CD14-positive monocyte (primary cell): ENCODE measurements at regions not wholly inside any gene's neighbourhood (a gene's known extent, or its start where the extent isn't known, plus 50 kb on each side); places are given as distances from the start of the nearest gene placed in this dataset.

ENCODE experiments used
- DNase-seq, 3 donors: peaks; one replicate each; pipeline ENCODE4 v3.0.0-alpha.2; 2011 to 2022
- H2AFZ ChIP-seq: 2 replicates; pipeline ENCODE4 v1.6.0; 2012; ENCODE audit warnings: mild to moderate bottlenecking, low read depth, low read length, inconsistent platforms; ENCODE audit not compliant: insufficient read depth, poor library complexity, severe bottlenecking
- H3K27ac ChIP-seq, 2 donors: 1 replicate in 1 of 2; 2 replicates in 1 of 2; pipeline ENCODE4 v1.5.1; 2012 to 2013; ENCODE audit warnings: low read length in 2 of 2, control low read depth in 1 of 2, inconsistent platforms in 1 of 2, low read depth in 1 of 2, mild to moderate bottlenecking in 1 of 2
- H3K27me3 ChIP-seq, 2 donors: one replicate each; pipeline versions ENCODE4 v1.6.0 to v1.6.1; 2011 to 2013; ENCODE audit warnings: low read length in 2 of 2; ENCODE audit not compliant: control insufficient read depth in 2 of 2, insufficient read depth in 2 of 2
- H3K36me3 ChIP-seq, 2 donors: replicated peaks in 1 of 2; 1 replicate in 1 of 2; 2 replicates in 1 of 2; pipeline versions ENCODE4 v1.5.1 to v1.6.1; 2012 to 2013; ENCODE audit warnings: low read length in 2 of 2, control low read depth in 1 of 2, inconsistent platforms in 1 of 2, mild to moderate bottlenecking in 1 of 2; ENCODE audit not compliant: insufficient read depth in 2 of 2, control insufficient read depth in 1 of 2
- H3K4me1 ChIP-seq, 2 donors: 1 replicate in 1 of 2; 2 replicates in 1 of 2; pipeline versions ENCODE4 v1.5.1 to v1.6.1; 2012 to 2013; ENCODE audit warnings: low read length in 2 of 2, control low read depth in 1 of 2, inconsistent platforms in 1 of 2, mild to moderate bottlenecking in 1 of 2, moderate library complexity in 1 of 2; ENCODE audit not compliant: insufficient read depth in 2 of 2, control insufficient read depth in 1 of 2
- H3K4me2 ChIP-seq: replicated peaks from 2 replicates; pipeline ENCODE3; 2012; ENCODE audit warnings: low read length, moderate library complexity, mild to moderate bottlenecking; ENCODE audit not compliant: poor library complexity, severe bottlenecking; ENCODE audit errors: extremely low read depth
- H3K4me3 ChIP-seq, 3 experiments: fragments of 200-600 bp in 1 of 3; sonication (generic) in 1 of 3; replicated peaks in 1 of 3; 1 replicate in 2 of 3; 2 replicates in 1 of 3; pipeline ENCODE4 v1.5.1; 2011 to 2013; ENCODE audit warnings: low read length in 3 of 3, mild to moderate bottlenecking in 3 of 3, control low read depth in 2 of 3, low read depth in 2 of 3, inconsistent platforms in 1 of 3, moderate library complexity in 1 of 3
- H3K79me2 ChIP-seq: 2 replicates; pipeline ENCODE4 v1.6.0; 2012; ENCODE audit warnings: mild to moderate bottlenecking, control low read depth, inconsistent platforms, low read length, moderate library complexity; ENCODE audit not compliant: insufficient read depth
- H3K9ac ChIP-seq: 2 replicates; pipeline ENCODE4 v1.6.0; 2017; ENCODE audit warnings: low read length, mild to moderate bottlenecking; ENCODE audit not compliant: insufficient read depth, poor library complexity, severe bottlenecking
- H3K9me3 ChIP-seq, 2 donors: replicated peaks in 1 of 2; 1 replicate in 1 of 2; 2 replicates in 1 of 2; pipeline versions ENCODE4 v1.5.1 to v1.6.1; 2012 to 2013; ENCODE audit warnings: low read length in 2 of 2, control low read depth in 1 of 2; ENCODE audit not compliant: control insufficient read depth in 1 of 2, insufficient read depth in 1 of 2
- H4K20me1 ChIP-seq: 2 replicates; pipeline ENCODE4 v1.6.0; 2012; ENCODE audit warnings: mild to moderate bottlenecking, low read length, control low read depth, moderate library complexity; ENCODE audit not compliant: insufficient read depth
- H3K27ac Mint-ChIP-seq, 7 donors: one replicate each; pipeline ENCODE4 v1.8.0; 2020; ENCODE audit warnings: mild to moderate bottlenecking in 7 of 7, mixed read lengths in 7 of 7, moderate library complexity in 6 of 7, inconsistent platforms in 2 of 7
- H3K27me3 Mint-ChIP-seq, 3 donors: one replicate each; pipeline ENCODE4 v1.8.0; 2021 to 2022; ENCODE audit warnings: low read depth in 3 of 3, mild to moderate bottlenecking in 3 of 3, mixed read lengths in 3 of 3, moderate library complexity in 3 of 3, inconsistent platforms in 1 of 3
- H3K36me3 Mint-ChIP-seq, 2 donors: one replicate each; pipeline ENCODE4 v1.8.0; 2020; ENCODE audit warnings: mixed read lengths in 2 of 2, inconsistent platforms in 1 of 2, mild to moderate bottlenecking in 1 of 2
- H3K4me1 Mint-ChIP-seq: one replicate; pipeline ENCODE4 v1.8.0; 2020; ENCODE audit warnings: mild to moderate bottlenecking, mixed read lengths
- H3K4me3 Mint-ChIP-seq, 2 donors: one replicate each; pipeline ENCODE4 v1.8.0; 2020; ENCODE audit warnings: mild to moderate bottlenecking in 2 of 2, mixed read lengths in 2 of 2, moderate library complexity in 1 of 2
- H3K9me3 Mint-ChIP-seq, 7 donors: one replicate each; pipeline ENCODE4 v1.8.0; 2020 to 2022; ENCODE audit warnings: mixed read lengths in 7 of 7, mild to moderate bottlenecking in 6 of 7, moderate library complexity in 6 of 7, inconsistent platforms in 2 of 7
- CTCF ChIP-seq: fragments of 200-600 bp; IDR thresholded peaks from one replicate; pipeline ENCODE4 v1.8.0; 2022; ENCODE audit warnings: antibody characterized with exemption, mild to moderate bottlenecking
- WGBS: methylation state at CpG from one replicate; pipeline ENCODE4 v1.1.5; 2013; ENCODE audit warnings: missing lambda C conversion rate; ENCODE audit not compliant: insufficient coverage; 5-methylcytosine and 5-hydroxymethylcytosine counted together
- intact Hi-C, 2 donors: fragments of 100-400 bp; cut with micrococcal nuclease; formaldehyde crosslinking; loops; one replicate each; pipeline versions ENCODE4 v1.15.0 to v1.15.1; 2023

- no peaks in the 10 kb centered on the region for H3K27me3 ChIP-seq
- no peaks in the 10 kb centered on the region for H3K36me3 ChIP-seq
- DNase-seq, result no peak
- no peak overlapping the region for H3K27ac Mint-ChIP-seq
- WGBS, result 100% methylated on average over 1 of the region's 2 CpGs
- H3K4me2 ChIP-seq, result no peak overlapping the region
- H3K9me3 ChIP-seq, result peaks cover 0 to 18% of the 10 kb centered on the region in 2 donors
- H3K9ac ChIP-seq, result no peak overlapping the region
- H4K20me1 ChIP-seq, result no peaks in the 10 kb centered on the region
- intact Hi-C loops, result no loop called here
- H3K4me3 Mint-ChIP-seq, result no peak overlapping the region
- H2AFZ ChIP-seq, result no peak overlapping the region
- H3K4me1 Mint-ChIP-seq, result no peaks in the 10 kb centered on the region
- H3K4me3 ChIP-seq, result no peak overlapping the region
- H3K79me2 ChIP-seq, result no peaks in the 10 kb centered on the region
- no peak for TF ChIP-seq CTCF
- H3K27ac ChIP-seq, result no peak overlapping the region
- no peaks in the 10 kb centered on the region for H3K4me1 ChIP-seq
- H3K36me3 Mint-ChIP-seq, result no peaks in the 10 kb centered on the region
- peaks cover 3 to 14% (median 6%) of the 10 kb centered on the region in 7 donors for H3K9me3 Mint-ChIP-seq
- H3K27me3 Mint-ChIP-seq, result no peaks in the 10 kb centered on the region
Measured at GRCh38 chr2:83240611-83241010, 1218.5 kb downstream of the SUCLG1 start.

GRCh38 chr2:83238111-83238510 lies 1221.0 kb downstream of the SUCLG1 start:
- 86% methylated on average over 1 of the region's 2 CpGs for WGBS
- no peak overlapping the region for H2AFZ ChIP-seq
- no peaks in the 10 kb centered on the region for H3K36me3 ChIP-seq
- no peak overlapping the region for H3K27ac ChIP-seq
- H3K9me3 Mint-ChIP-seq, result peaks cover 0 to 9% (median 0%) of the 10 kb centered on the region in 7 donors
- TF ChIP-seq CTCF, result no peak
- H3K27me3 ChIP-seq, result no peaks in the 10 kb centered on the region
- H3K9ac ChIP-seq, result no peak overlapping the region
- no peak for DNase-seq
- H3K36me3 Mint-ChIP-seq, result no peaks in the 10 kb centered on the region
- H3K4me1 Mint-ChIP-seq, result no peaks in the 10 kb centered on the region
- H3K27ac Mint-ChIP-seq, result no peak overlapping the region
- H3K79me2 ChIP-seq, result no peaks in the 10 kb centered on the region
- no peaks in the 10 kb centered on the region for H3K4me1 ChIP-seq
- no peak overlapping the region for H3K4me3 Mint-ChIP-seq
- H3K9me3 ChIP-seq, result peaks cover 0 to 6% of the 10 kb centered on the region in 2 donors
- H3K4me2 ChIP-seq, result no peak overlapping the region
- intact Hi-C loops, result no loop called here
- no peak overlapping the region for H3K4me3 ChIP-seq
- no peaks in the 10 kb centered on the region for H4K20me1 ChIP-seq
- no peaks in the 10 kb centered on the region for H3K27me3 Mint-ChIP-seq
